T-helper 9 cell (primary cell): ENCODE measurements at regions not wholly inside any gene's neighbourhood (a gene's known extent, or its start where the extent isn't known, plus 50 kb on each side); places are given as distances from the start of the nearest gene placed in this dataset.
A peak's percentile ranks its signal among the peaks of the same experiment; 100 is the strongest.
"Not testable (repeated sequence)": the region's sequence is repeated elsewhere in the genome, so short reads cannot be mapped to it uniquely, and the experiment has no call there.

Experiments
- DNase-seq: peaks from one replicate; pipeline ENCODE4 v3.0.0-alpha.2; 2020

DNA sequence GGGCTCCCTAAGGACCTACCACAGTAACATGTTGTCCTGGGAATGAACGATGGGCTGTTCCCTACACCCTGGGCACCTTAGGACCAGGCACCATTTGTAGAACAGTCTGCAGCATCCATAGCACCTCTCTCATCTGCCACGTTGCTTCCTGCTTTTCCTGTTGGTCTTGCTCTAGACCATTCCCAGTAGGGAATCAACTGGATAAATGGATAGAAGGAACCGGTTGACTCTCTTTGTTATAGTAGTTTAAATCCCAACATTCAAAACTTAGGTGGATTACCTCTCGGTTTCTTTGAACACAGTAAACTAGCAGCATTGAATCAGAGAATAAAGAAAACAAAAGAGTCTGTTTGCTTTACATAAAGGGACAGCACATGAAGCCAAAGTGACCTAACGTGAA lies 159.1 kb downstream of the HS3ST3B1 start:
- DNase-seq = no peak

DNA sequence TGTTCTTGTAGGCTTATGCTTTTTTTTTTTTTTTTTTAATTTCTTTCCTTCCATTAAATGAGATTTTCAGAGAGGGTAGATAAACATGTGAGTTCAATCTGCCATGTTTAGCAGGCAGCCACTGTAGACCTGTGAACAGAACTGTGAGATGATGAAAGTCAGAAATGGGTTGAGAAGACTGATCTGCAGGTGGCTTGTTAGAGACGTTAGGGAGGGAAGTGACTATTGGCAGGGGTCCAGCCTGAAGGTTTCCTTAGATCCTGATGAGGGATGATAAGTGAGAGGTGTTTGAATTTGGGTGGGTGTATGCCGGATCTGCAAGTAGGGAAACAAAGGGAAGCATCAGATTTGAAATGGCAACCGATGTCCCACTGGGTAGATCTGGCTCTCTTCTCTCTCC lies 157.8 kb downstream of the HS3ST3B1 start:
- no peak for DNase-seq

- DNase-seq = no peak
Observed at GRCh38 chr17:14454746-14455145, 153.9 kb downstream of the HS3ST3B1 start.

DNA sequence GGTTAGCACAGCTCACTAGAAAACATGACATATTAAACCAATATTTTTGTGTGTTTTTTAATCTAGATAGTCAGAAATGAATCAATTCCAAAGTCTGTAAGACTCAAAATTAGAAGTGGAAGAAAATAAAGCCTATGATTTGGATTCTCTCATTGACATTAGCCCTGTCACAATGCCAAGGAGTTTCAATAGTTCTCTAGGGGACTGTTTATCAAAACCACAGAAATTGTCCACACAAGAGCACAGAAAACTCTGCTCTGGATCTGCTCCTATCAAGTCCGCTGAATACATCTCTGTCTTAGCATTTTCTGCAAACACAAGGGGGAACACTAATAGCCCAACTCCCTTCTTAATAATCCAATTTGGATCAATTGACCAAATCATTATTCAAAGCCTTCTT lies 152.0 kb downstream of the HS3ST3B1 start:
- no peak for DNase-seq

GRCh38 chr17:14451729-14452191 lies 150.9 kb downstream of the HS3ST3B1 start:
- DNase-seq = no peak

DNA sequence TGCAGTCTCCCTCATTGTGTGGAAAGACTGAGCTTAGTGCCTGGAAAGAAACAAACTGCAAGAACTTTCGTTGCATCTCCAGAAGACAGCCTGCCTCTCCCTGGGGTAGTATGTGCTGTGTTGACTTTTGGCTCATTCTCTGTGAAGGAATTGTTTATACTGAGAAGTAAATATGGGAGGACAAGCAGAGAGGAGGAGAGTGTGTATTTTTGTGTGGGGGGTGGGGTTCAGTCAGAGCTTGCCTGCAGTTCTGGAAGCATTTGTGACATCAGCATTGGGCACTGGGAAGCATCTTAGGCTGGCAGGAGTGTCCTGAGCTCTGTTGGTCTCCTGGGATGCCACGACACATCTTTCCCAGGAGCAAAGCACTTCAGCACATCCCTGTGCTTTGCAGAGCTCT lies 147.9 kb downstream of the HS3ST3B1 start:
- no peak for DNase-seq

DNA sequence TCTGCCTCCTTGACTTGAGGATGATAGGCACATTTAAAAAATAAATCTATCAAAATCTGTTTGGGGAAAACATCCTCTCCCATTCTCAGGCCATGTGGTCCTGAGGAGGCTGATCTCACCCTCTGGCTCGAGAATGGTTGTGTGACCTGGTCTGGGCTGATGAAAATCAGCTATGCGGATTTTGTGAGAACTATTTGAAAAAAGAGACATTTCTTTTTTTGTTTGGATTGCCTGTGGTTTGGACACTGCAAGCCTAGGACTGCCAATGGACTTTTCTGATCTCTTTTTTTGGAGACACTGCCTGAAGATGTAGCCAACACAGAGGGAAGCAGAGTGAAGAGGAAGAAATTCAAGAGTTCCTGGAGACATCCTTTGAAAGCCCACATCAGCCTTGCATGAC lies 145.9 kb downstream of the HS3ST3B1 start:
- DNase-seq = no peak

GRCh38 chr17:14444915-14445314 lies 144.0 kb downstream of the HS3ST3B1 start:
- no peak for DNase-seq

DNA sequence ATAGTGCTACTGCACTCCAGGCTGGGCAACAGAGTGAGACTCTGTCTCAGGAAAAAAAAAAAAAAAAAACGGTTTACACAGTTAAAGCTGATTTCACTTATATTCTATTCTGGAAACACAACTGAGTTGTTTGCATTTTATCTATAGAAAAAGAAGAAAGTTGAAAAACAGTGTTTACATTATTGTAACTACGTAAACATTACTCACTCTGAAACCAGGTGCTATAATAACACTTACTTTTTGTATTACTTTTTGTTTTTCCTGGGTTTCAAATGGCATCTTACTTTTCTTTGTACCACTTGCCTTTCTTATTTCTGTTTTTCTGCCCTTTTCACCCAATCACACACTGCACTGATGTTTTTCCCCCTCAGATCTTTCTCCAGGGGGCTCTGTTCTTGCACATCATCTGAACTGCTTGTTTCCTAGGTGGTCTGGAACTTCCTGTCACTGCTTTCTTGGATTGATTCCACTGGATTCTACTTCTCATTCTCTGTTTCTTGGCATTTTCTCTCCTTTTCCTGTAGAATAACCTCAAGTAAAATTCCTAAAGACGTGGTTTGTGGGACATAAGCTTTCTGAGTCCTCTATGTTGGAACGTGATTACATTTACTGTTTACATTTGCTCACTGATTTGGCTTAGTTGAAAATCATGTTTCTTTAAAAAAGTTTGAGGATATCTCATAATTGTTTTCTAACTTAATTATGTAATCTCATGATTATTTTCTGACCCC lies 142.1 kb downstream of the HS3ST3B1 start:
- no peak for DNase-seq

DNA sequence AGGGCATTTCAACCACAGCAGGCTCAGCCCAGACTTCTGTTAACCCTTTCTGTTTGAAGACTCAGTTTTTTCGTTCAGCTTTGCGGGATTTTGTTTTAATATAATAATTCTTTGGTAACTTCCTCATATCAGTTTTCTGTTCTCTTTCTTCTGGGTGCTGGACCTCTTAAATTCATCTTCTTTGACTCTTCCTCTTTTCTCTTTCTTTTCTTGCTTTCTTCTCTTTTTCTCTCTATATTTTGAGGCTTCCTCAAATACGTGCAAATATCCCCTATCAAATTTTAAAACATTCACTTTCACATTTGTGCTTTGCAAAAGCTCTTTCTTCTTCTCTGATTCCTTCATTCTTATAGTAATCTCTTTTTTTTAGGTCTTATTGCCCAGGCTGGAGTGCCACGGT lies 136.3 kb downstream of the HS3ST3B1 start:
- no peak for DNase-seq

DNA sequence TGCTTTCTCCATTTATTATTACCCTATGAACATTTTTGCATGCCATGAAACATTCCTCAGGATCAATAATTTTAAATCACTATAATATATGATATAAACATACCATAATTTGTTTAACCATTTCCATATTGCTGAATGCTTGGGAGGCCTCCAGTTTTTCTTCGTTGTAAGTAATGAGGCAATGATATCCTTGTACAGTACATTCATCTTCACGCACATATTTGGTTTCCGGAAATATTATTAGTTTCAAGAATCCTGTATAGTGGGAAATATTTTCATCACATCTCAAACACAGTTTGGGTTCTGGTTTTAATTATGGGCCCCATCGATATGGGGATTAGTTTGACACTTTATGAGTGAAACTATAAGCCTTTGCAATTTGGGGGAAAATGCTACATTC lies 135.4 kb downstream of the HS3ST3B1 start:
- no peak for DNase-seq

DNA sequence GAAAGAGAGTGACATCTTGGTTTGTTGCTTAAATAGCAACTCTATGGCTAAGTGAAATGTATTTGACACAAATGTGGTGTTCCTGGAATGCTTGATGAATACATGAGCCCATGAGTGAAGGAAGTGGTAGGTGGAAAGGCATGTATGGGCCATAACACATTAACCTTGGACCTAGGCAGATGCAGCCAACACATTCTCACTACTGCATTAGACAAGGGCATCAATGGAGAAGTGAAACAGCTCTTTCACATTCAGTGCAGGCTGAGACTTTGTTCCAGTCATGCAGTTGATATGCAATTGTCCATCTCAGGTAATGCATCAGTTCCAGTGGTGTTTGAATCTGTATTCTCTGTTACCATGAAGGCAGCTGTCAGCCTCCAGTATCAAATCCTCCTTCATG lies 133.6 kb downstream of the HS3ST3B1 start:
- DNase-seq = no peak

DNA sequence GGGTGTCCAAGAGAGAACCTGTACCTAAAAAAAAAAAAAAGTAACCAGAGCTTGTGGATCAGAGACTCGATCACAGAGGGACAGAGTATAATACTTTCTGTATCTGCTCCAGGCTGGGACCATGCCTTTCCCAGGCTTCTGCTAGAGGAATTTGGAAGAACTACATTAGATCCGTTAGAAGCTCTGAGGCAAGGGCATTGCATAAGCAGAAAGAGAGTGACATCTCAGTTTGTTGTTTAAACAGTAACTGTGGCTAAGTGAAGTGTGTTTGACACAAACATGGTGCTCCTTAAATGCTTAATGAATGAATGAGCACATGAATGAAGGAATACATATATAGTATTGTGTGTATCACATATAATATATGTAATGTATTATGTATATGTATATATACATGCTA lies 131.2 kb downstream of the HS3ST3B1 start:
- no peak for DNase-seq

GRCh38 chr17:14429084-14429483 lies 128.2 kb downstream of the HS3ST3B1 start:
- DNase-seq = no peak

- no peak for DNase-seq
Observed at GRCh38 chr17:14428648-14429029, 127.8 kb downstream of the HS3ST3B1 start.

GRCh38 chr17:14427900-14428647 lies 127.2 kb downstream of the HS3ST3B1 start:
- DNase-seq = peak; percentile 24

- DNase-seq = not testable (repeated sequence)
Observed at GRCh38 chr17:14423156-14423555, 122.3 kb downstream of the HS3ST3B1 start.

- no peak for DNase-seq
Observed at GRCh38 chr17:14417336-14417735, 116.5 kb downstream of the HS3ST3B1 start.

DNA sequence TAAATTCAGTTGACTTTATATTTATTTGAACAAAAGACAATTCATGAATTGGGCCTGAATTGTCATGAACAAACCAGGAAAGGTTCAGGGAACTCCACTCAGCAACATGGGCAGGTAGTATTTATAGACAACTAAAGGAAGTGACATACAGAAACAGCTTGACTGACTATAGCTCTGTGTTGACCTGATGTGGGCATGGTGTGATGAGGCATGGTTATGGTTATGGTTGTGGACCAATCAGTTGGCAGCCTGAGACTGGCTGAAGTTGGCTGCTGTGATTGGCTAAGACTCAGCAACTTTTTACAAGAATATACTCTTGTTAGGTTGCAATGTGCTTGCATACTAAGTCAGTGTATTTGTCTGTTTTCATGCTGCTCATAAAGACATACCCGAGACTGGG lies 108.4 kb downstream of the HS3ST3B1 start:
- no peak for DNase-seq

DNA sequence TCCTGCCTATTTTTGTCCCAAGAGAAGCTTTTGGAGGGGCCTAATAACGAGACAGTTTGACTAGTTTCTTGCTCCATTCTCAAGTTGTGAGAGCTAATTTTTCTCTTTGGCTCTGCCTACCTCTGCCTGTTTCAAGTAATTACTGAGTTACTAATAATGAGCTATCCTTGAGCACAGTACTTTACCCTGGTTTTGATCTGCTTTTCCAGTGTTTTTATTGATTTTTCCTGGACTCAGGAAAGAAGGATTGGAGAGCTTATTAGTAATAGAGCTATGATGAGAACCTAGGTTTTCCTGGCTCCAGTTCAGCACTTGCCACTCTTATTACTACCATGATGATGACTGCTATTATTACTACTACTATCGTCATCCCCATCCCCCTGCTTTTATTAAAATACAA lies 106.7 kb downstream of the HS3ST3B1 start:
- no peak for DNase-seq

GRCh38 chr17:14405189-14405588 lies 104.3 kb downstream of the HS3ST3B1 start:
- DNase-seq = no peak
